SK-N-SH (cell line): ENCODE measurements at regions not wholly inside any gene's neighbourhood (a gene's known extent, or its start where the extent isn't known, plus 50 kb on each side); places are given as distances from the start of the nearest gene placed in this dataset.
"Not testable (repeated sequence)": the region's sequence is repeated elsewhere in the genome, so short reads cannot be mapped to it uniquely, and the experiment has no call there.

Experiments used
- CTCF ChIA-PET: fragments of 300-600, 350-600 bp; formaldehyde crosslinking; extraction: SDS; loops from one replicate; lab custom pipeline; 2021; lab: Yijun Ruan, JAX
- POLR2A ChIA-PET: fragments of 350-600 bp; sonication (Branson Sonifier 250); formaldehyde crosslinking; extraction: SDS; loops from one replicate; lab custom pipeline; 2020; ENCODE audit warnings: antibody characterized with exemption, inconsistent platforms; lab: Yijun Ruan, JAX
- DNase-seq: peaks from one replicate; pipeline ENCODE4 v3.0.0; 2012
- H2AFZ ChIP-seq: fragments of 200-600 bp; sonication (generic); 2 replicates; pipeline ENCODE4 v1.8.1; 2016; ENCODE audit warnings: antibody characterized with exemption, mild to moderate bottlenecking, low read depth
- H3F3A ChIP-seq: fragments of 200-600 bp; sonication (generic); replicated peaks from 2 replicates; pipeline ENCODE3; 2016; ENCODE audit warnings: antibody characterized with exemption, mild to moderate bottlenecking; ENCODE audit not compliant: insufficient read depth
- H3K27ac ChIP-seq, 2 experiments: fragments of 200-500 bp in 1 of 2; fragments of 200-600 bp in 1 of 2; sonication (Bioruptor generic) in 1 of 2; sonication (generic), shearing (Covaris generic) in 1 of 2; 2 replicates each; pipeline versions ENCODE4 v1.5.1 to v1.6.1; 2014 to 2016; ENCODE audit warnings: low read depth in 2 of 2, inconsistent platforms in 1 of 2, low read length in 1 of 2, mild to moderate bottlenecking in 1 of 2, mixed read lengths in 1 of 2
- H3K27me3 ChIP-seq: fragments of 200-600 bp; sonication (generic), shearing (Covaris generic); 2 replicates; pipeline ENCODE4 v1.6.1; 2016; ENCODE audit warnings: mixed run types; ENCODE audit not compliant: insufficient read depth
- H3K36me3 ChIP-seq, 2 experiments: fragments of 200-500 bp in 1 of 2; fragments of 200-600 bp in 1 of 2; sonication (Bioruptor generic) in 1 of 2; sonication (generic) in 1 of 2; replicated peaks in 1 of 2; 2 replicates each; pipeline versions ENCODE3 to v1.5.1; 2014 to 2016; ENCODE audit warnings: low read length in 1 of 2, mild to moderate bottlenecking in 1 of 2; ENCODE audit not compliant: insufficient read depth in 2 of 2, control insufficient read depth in 1 of 2
- H3K4me1 ChIP-seq, 2 experiments: fragments of 200-500 bp in 1 of 2; fragments of 200-600 bp in 1 of 2; sonication (Bioruptor generic) in 1 of 2; sonication (generic), shearing (Covaris generic) in 1 of 2; 2 replicates each; pipeline versions ENCODE4 v1.5.1 to v1.6.1; 2014 to 2016; ENCODE audit warnings: low read depth in 1 of 2, low read length in 1 of 2, mixed run types in 1 of 2; ENCODE audit not compliant: insufficient read depth in 2 of 2, control insufficient read depth in 1 of 2
- H3K4me2 ChIP-seq: fragments of 200-600 bp; sonication (generic), shearing (Covaris generic); 2 replicates; pipeline ENCODE4 v1.6.1; 2017; ENCODE audit warnings: mixed run types
- H3K4me3 ChIP-seq, 2 experiments: fragments of 200-500 bp in 1 of 2; fragments of 200-600 bp in 1 of 2; sonication (Bioruptor generic) in 1 of 2; sonication (generic), shearing (Covaris generic) in 1 of 2; 2 replicates each; pipeline versions ENCODE4 v1.5.1 to v1.8.1; 2014 to 2016; ENCODE audit warnings: low read depth in 2 of 2, inconsistent platforms in 1 of 2, low read length in 1 of 2, mild to moderate bottlenecking in 1 of 2, mixed read lengths in 1 of 2, moderate library complexity in 1 of 2
- H3K79me2 ChIP-seq: fragments of 200-600 bp; sonication (generic); 2 replicates; pipeline ENCODE4 v1.8.1; 2017; ENCODE audit warnings: mild to moderate bottlenecking; ENCODE audit not compliant: insufficient read depth
- H3K9ac ChIP-seq: fragments of 200-600 bp; sonication (generic); 2 replicates; pipeline ENCODE4 v1.6.1; 2017; ENCODE audit warnings: mixed run types
- H3K9me2 ChIP-seq: fragments of 200-600 bp; sonication (generic); 2 replicates; pipeline ENCODE4 v1.6.1; 2017; ENCODE audit warnings: mixed run types
- H3K9me3 ChIP-seq: fragments of 200-600 bp; sonication (generic); 2 replicates; pipeline ENCODE4 v1.6.1; 2017; ENCODE audit warnings: mixed run types, mild to moderate bottlenecking, moderate library complexity
- H4K20me1 ChIP-seq: fragments of 200-600 bp; sonication (generic); 2 replicates; pipeline ENCODE4 v1.6.1; 2017; ENCODE audit warnings: mild to moderate bottlenecking, mixed run types; ENCODE audit not compliant: insufficient read depth
- CHD2 ChIP-seq: fragments of 150-350 bp; IDR thresholded peaks from 2 replicates; pipeline ENCODE4 v1.6.1; 2018; ENCODE audit warnings: low read length; ENCODE audit not compliant: partially characterized antibody
- ELF1 ChIP-seq: IDR thresholded peaks from 2 replicates; pipeline ENCODE4 v1.4.0; 2012
- FOSL2 ChIP-seq: IDR thresholded peaks from 2 replicates; pipeline ENCODE4 v1.4.0; 2012; ENCODE audit warnings: low read depth, mild to moderate bottlenecking, moderate library complexity, borderline replicate concordance
- GABPA ChIP-seq: IDR thresholded peaks from 2 replicates; pipeline ENCODE4 v1.4.0; 2012; ENCODE audit warnings: low read depth, mild to moderate bottlenecking
- MAX ChIP-seq: IDR thresholded peaks from 2 replicates; pipeline ENCODE4 v1.4.0; 2012; ENCODE audit warnings: low read depth
- MEF2A ChIP-seq: IDR thresholded peaks from 2 replicates; pipeline ENCODE4 v1.4.0; 2012; ENCODE audit warnings: low read depth, borderline replicate concordance
- NFIC ChIP-seq: IDR thresholded peaks from 2 replicates; pipeline ENCODE4 v1.4.0; 2012; ENCODE audit warnings: borderline replicate concordance
- RCOR1 ChIP-seq: fragments of 150-350 bp; IDR thresholded peaks from 2 replicates; pipeline ENCODE4 v1.6.1; 2017; ENCODE audit warnings: antibody characterized with exemption, low read length
- RXRA ChIP-seq: IDR thresholded peaks from 2 replicates; pipeline ENCODE4 v1.4.0; 2012; ENCODE audit warnings: low read depth, mild to moderate bottlenecking, borderline replicate concordance
- TAF1 ChIP-seq: IDR thresholded peaks from 2 replicates; pipeline ENCODE4 v1.6.1; 2012; ENCODE audit warnings: low read depth, mild to moderate bottlenecking, low read length, moderate library complexity, borderline replicate concordance
- TCF12 ChIP-seq: IDR thresholded peaks from 2 replicates; pipeline ENCODE4 v1.4.0; 2012
- ZBTB33 ChIP-seq: IDR thresholded peaks from 2 replicates; pipeline ENCODE4 v1.4.0; 2012; ENCODE audit warnings: low read depth, borderline replicate concordance
- WGBS: methylation state at CpG from one replicate; pipeline ENCODE4 v1.1.6; 2017; ENCODE audit warnings: low lambda C conversion rate; 5-methylcytosine and 5-hydroxymethylcytosine counted together
- TF ChIP-seq, protein P1 (sequence below): IDR thresholded peaks from 2 replicates; pipeline ENCODE4 v1.6.1; 2012; ENCODE audit warnings: mild to moderate bottlenecking, low read depth, low read length, moderate library complexity
- TF ChIP-seq, protein P2 (sequence below): IDR thresholded peaks from 2 replicates; pipeline ENCODE4 v1.4.0; 2012; ENCODE audit warnings: low read depth, borderline replicate concordance

DNA sequence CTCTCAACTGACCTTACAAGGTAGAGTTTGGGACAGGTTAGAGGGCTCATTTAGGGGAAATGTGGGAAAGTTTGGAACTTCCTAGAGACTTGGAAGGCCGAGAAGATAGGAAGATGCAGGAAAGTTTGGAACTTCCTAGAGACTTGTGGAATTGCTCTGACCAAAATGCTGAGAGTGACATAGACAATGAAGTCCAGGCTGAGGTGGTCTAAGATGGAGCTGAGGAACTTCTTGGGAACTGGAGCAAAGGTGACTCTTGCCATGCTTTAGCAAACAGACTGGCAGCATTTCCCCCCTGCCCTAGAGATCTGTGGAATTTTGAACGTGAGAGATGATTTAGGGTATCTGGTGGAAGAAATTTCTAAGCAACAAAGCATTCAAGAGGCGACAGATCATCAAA, 258.9 kb upstream of the GULP1 start:
- no peak overlapping the region for H3K4me3 ChIP-seq
- H3K4me1 ChIP-seq = peaks cover 0 to 6% of the 10 kb centered on the region in 2 experiments; a peak in 1 of 4 replicates
- no peaks in the 10 kb centered on the region for H3K79me2 ChIP-seq
- ChIA-PET POLR2A (no interaction called here), CTCF (no interaction called here)
- WGBS = 67% methylated on average over 3 of the region's 3 CpGs
- peaks cover 4% of the 10 kb centered on the region; the same call in 1 of the 2 replicates for H3K9me2 ChIP-seq
- no peaks in the 10 kb centered on the region for H3F3A ChIP-seq
- no peaks in the 10 kb centered on the region for H3K9me3 ChIP-seq
- no peak overlapping the region for H2AFZ ChIP-seq
- H3K27me3 ChIP-seq = no peaks in the 10 kb centered on the region
- H4K20me1 ChIP-seq = no peaks in the 10 kb centered on the region
- H3K36me3 ChIP-seq = no peaks in the 10 kb centered on the region
- no peak for DNase-seq
- no peak overlapping the region for H3K4me2 ChIP-seq
- no peak overlapping the region for H3K27ac ChIP-seq
- H3K9ac ChIP-seq = no peak overlapping the region
- no peak for TF ChIP-seq MAX
- no peak for TF ChIP-seq NFIC
- TF ChIP-seq, protein P1, sequence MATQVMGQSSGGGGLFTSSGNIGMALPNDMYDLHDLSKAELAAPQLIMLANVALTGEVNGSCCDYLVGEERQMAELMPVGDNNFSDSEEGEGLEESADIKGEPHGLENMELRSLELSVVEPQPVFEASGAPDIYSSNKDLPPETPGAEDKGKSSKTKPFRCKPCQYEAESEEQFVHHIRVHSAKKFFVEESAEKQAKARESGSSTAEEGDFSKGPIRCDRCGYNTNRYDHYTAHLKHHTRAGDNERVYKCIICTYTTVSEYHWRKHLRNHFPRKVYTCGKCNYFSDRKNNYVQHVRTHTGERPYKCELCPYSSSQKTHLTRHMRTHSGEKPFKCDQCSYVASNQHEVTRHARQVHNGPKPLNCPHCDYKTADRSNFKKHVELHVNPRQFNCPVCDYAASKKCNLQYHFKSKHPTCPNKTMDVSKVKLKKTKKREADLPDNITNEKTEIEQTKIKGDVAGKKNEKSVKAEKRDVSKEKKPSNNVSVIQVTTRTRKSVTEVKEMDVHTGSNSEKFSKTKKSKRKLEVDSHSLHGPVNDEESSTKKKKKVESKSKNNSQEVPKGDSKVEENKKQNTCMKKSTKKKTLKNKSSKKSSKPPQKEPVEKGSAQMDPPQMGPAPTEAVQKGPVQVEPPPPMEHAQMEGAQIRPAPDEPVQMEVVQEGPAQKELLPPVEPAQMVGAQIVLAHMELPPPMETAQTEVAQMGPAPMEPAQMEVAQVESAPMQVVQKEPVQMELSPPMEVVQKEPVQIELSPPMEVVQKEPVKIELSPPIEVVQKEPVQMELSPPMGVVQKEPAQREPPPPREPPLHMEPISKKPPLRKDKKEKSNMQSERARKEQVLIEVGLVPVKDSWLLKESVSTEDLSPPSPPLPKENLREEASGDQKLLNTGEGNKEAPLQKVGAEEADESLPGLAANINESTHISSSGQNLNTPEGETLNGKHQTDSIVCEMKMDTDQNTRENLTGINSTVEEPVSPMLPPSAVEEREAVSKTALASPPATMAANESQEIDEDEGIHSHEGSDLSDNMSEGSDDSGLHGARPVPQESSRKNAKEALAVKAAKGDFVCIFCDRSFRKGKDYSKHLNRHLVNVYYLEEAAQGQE = no peak
- TF ChIP-seq MEF2A = no peak
- no peak for TF ChIP-seq RXRA
- no peak for TF ChIP-seq TCF12
- TF ChIP-seq TAF1 = no peak
- TF ChIP-seq, protein P2, sequence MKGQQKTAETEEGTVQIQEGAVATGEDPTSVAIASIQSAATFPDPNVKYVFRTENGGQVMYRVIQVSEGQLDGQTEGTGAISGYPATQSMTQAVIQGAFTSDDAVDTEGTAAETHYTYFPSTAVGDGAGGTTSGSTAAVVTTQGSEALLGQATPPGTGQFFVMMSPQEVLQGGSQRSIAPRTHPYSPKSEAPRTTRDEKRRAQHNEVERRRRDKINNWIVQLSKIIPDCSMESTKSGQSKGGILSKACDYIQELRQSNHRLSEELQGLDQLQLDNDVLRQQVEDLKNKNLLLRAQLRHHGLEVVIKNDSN = no peak
- no peak for TF ChIP-seq GABPA
- TF ChIP-seq FOSL2 = no peak
- no peak for TF ChIP-seq RCOR1
- TF ChIP-seq ZBTB33 = no peak
- no peak for TF ChIP-seq CHD2
- TF ChIP-seq ELF1 = no peak

- POLR2A ChIA-PET, DNase-seq, CTCF ChIA-PET, H3K9me3 ChIP-seq, H3K36me3 ChIP-seq, H3K4me3 ChIP-seq, H4K20me1 ChIP-seq, H3F3A ChIP-seq, H3K79me2 ChIP-seq, H3K4me2 ChIP-seq, H2AFZ ChIP-seq, H3K27ac ChIP-seq, H3K27me3 ChIP-seq, H3K9me2 ChIP-seq, H3K9ac ChIP-seq, H3K4me1 ChIP-seq: not testable (repeated sequence)
- 71% methylated on average over 1 of the region's 1 CpG for WGBS
These were observed 258.4 kb upstream of the GULP1 start for GRCh38 chr2:188033240-188033639.

GRCh38 chr2:188034102-188034501, 257.6 kb upstream of the GULP1 start:
- H3K9ac ChIP-seq, H3F3A ChIP-seq, H3K4me2 ChIP-seq, POLR2A ChIA-PET, H4K20me1 ChIP-seq, CTCF ChIA-PET, H3K27me3 ChIP-seq, H2AFZ ChIP-seq, H3K36me3 ChIP-seq, H3K9me3 ChIP-seq, H3K4me1 ChIP-seq, H3K27ac ChIP-seq, H3K79me2 ChIP-seq, DNase-seq, H3K9me2 ChIP-seq, H3K4me3 ChIP-seq: not testable (repeated sequence)
- 93% methylated on average over 7 of the region's 10 CpGs for WGBS
